ENCODE measurements at regions not wholly inside any gene's neighbourhood (a gene's known extent, or its start where the extent isn't known, plus 50 kb on each side); places are given as distances from the start of the nearest gene placed in this dataset.
"Not testable (repeated sequence)": the region's sequence is repeated elsewhere in the genome, so short reads cannot be mapped to it uniquely, and the experiment has no call there.

- no peak overlapping the region for H3K9ac ChIP-seq (ENCODE audit: low read length)
- H3K4me1 ChIP-seq (ENCODE audit: control insufficient read depth, insufficient read depth, low read length) = no peaks in the 10 kb centered on the region
- H3K9me3 ChIP-seq (ENCODE audit: control insufficient read depth, insufficient read depth, low read depth, low read length) = peaks cover 2% of the 10 kb centered on the region; the same call in 1 of the 2 replicates
- no peak overlapping the region for H3K4me3 ChIP-seq (ENCODE audit: low read depth, low read length)
- no peaks in the 10 kb centered on the region for H3K27me3 ChIP-seq (ENCODE audit: control insufficient read depth, insufficient read depth, low read length)
- H3K36me3 ChIP-seq (ENCODE audit: control insufficient read depth, insufficient read depth, low read length) = no peaks in the 10 kb centered on the region
- H3K27ac ChIP-seq (ENCODE audit: low read depth, low read length) = no peak overlapping the region
Measured at GRCh38 chr4:43435291-43435690, 542.8 kb downstream of the GRXCR1 start.

- Histone ChIP-seq H3K9me3 (ENCODE audit: control insufficient read depth, insufficient read depth, low read depth, low read length) (no peaks in the 10 kb centered on the region; the same call in 1 of the 2 replicates), H3K4me3 (ENCODE audit: low read depth, low read length) (no peak overlapping the region), H3K4me1 (ENCODE audit: control insufficient read depth, insufficient read depth, low read length) (no peaks in the 10 kb centered on the region), H3K27me3 (ENCODE audit: control insufficient read depth, insufficient read depth, low read length) (no peaks in the 10 kb centered on the region), H3K9ac (ENCODE audit: low read length) (no peak overlapping the region), H3K36me3 (ENCODE audit: control insufficient read depth, insufficient read depth, low read length) (no peaks in the 10 kb centered on the region), H3K27ac (ENCODE audit: low read depth, low read length) (no peak overlapping the region)
Measured at GRCh38 chr4:43452948-43453347, 560.4 kb downstream of the GRXCR1 start.

GRCh38 chr4:43456383-43456782 is 563.9 kb downstream of the GRXCR1 start:
- Histone ChIP-seq H3K9me3 (ENCODE audit: control insufficient read depth, insufficient read depth, low read depth, low read length) (no peaks in the 10 kb centered on the region; the same call in 1 of the 2 replicates), H3K27ac (ENCODE audit: low read depth, low read length) (no peak overlapping the region), H3K27me3 (ENCODE audit: control insufficient read depth, insufficient read depth, low read length) (no peaks in the 10 kb centered on the region), H3K36me3 (ENCODE audit: control insufficient read depth, insufficient read depth, low read length) (no peaks in the 10 kb centered on the region), H3K4me1 (ENCODE audit: control insufficient read depth, insufficient read depth, low read length) (0 out of 2 replicates have a peak, but pooled peaks cover 4% of the 10 kb centered on the region), H3K4me3 (ENCODE audit: low read depth, low read length) (no peak overlapping the region), H3K9ac (ENCODE audit: low read length) (no peak overlapping the region)

DNA sequence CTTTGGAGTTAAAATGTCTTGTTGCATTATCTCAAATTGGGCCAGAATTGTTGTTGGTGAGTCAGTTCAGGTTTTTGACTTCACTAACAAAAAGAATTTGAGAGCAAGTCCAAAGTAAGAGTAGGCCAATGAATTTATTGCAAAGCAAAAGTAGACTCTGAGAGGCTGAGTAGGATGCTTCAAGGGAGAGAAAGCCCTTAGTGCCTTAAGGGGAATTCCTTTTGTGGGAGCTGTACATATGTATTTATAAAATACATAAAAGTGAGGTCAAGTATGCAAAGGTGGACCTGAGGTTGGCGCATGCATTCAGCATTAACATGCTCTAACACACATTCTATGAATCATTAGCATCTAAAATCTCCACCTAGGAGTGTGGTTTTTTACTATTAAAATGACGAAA is 565.4 kb downstream of the GRXCR1 start:
- Histone ChIP-seq H3K9me3 (ENCODE audit: control insufficient read depth, insufficient read depth, low read depth, low read length) (no peaks in the 10 kb centered on the region; the same call in 1 of the 2 replicates), H3K27me3 (ENCODE audit: control insufficient read depth, insufficient read depth, low read length) (no peaks in the 10 kb centered on the region), H3K9ac (ENCODE audit: low read length) (no peak overlapping the region), H3K36me3 (ENCODE audit: control insufficient read depth, insufficient read depth, low read length) (no peaks in the 10 kb centered on the region), H3K4me1 (ENCODE audit: control insufficient read depth, insufficient read depth, low read length) (0 out of 2 replicates have a peak, but pooled peaks cover 4% of the 10 kb centered on the region), H3K4me3 (ENCODE audit: low read depth, low read length) (no peak overlapping the region), H3K27ac (ENCODE audit: low read depth, low read length) (no peak overlapping the region)

DNA sequence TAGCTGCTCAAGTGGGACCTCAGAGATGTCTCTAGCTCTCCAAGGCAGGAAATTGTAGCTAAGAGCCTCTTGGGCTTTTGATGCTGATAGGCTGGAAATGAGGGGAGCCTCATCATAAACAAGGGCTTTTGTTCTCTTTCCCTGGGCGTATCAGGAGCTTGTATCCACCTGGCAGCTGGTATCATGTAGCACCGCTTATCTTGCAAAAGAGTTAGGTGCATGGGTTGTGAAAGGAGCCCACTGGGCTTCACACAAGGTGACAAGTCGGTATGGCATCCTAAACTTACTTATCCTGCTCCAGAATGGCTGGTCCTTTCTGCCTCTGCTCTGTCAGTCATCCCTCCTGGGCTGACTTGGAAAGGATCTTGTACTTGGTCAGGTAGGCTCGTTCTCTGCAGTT is 565.8 kb downstream of the GRXCR1 start:
- H3K36me3 ChIP-seq (ENCODE audit: control insufficient read depth, insufficient read depth, low read length) = no peaks in the 10 kb centered on the region
- no peaks in the 10 kb centered on the region for H3K9me3 ChIP-seq (ENCODE audit: control insufficient read depth, insufficient read depth, low read depth, low read length)
- H3K4me1 ChIP-seq (ENCODE audit: control insufficient read depth, insufficient read depth, low read length) = 0 out of 2 replicates have a peak, but pooled peaks cover 4% of the 10 kb centered on the region
- no peak overlapping the region for H3K4me3 ChIP-seq (ENCODE audit: low read depth, low read length)
- no peak overlapping the region for H3K9ac ChIP-seq (ENCODE audit: low read length)
- no peaks in the 10 kb centered on the region for H3K27me3 ChIP-seq (ENCODE audit: control insufficient read depth, insufficient read depth, low read length)
- no peak overlapping the region for H3K27ac ChIP-seq (ENCODE audit: low read depth, low read length)

DNA sequence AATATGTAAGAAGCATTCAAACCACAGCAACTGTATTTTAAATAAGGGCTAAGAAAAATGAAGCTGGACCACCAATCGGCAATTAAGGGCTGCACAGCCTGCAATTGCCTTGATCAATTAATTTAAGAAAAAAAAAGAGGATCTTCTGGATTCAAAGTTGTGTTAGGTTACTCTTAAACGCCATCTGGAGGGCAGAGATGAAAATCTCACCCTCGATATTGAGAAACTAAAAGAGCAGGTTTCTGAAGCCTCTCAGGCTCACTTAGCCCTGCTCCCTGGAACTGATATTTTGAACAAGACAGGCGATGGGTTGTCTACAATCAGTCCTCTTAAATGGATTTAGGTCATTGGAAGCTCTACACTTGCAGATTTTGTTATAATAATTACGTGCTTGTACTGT is 579.4 kb downstream of the GRXCR1 start:
- Histone ChIP-seq H3K27me3 (ENCODE audit: control insufficient read depth, insufficient read depth, low read length) (no peaks in the 10 kb centered on the region), H3K4me1 (ENCODE audit: control insufficient read depth, insufficient read depth, low read length) (no peaks in the 10 kb centered on the region), H3K4me3 (ENCODE audit: low read depth, low read length) (no peak overlapping the region)

GRCh38 chr4:43481526-43481925 is 589.0 kb downstream of the GRXCR1 start:
- Histone ChIP-seq H3K4me3 (ENCODE audit: low read depth, low read length) (no peak overlapping the region), H3K9ac (ENCODE audit: low read length) (no peak overlapping the region), H3K4me1 (ENCODE audit: control insufficient read depth, insufficient read depth, low read length) (no peaks in the 10 kb centered on the region), H3K9me3 (ENCODE audit: control insufficient read depth, insufficient read depth, low read depth, low read length) (peaks cover 5% of the 10 kb centered on the region; the same call in 1 of the 2 replicates), H3K27me3 (ENCODE audit: control insufficient read depth, insufficient read depth, low read length) (no peaks in the 10 kb centered on the region), H3K27ac (ENCODE audit: low read depth, low read length) (no peak overlapping the region), H3K36me3 (ENCODE audit: control insufficient read depth, insufficient read depth, low read length) (no peaks in the 10 kb centered on the region)

More for the DNA sequence above, 579.4 kb downstream of the GRXCR1 start:
- Histone ChIP-seq H3K9me3 (ENCODE audit: control insufficient read depth, insufficient read depth, low read depth, low read length) (peaks cover 43% of the 10 kb centered on the region), H3K36me3 (ENCODE audit: control insufficient read depth, insufficient read depth, low read length) (no peaks in the 10 kb centered on the region), H3K9ac (ENCODE audit: low read length) (no peak overlapping the region), H3K27ac (ENCODE audit: low read depth, low read length) (no peak overlapping the region)

DNA sequence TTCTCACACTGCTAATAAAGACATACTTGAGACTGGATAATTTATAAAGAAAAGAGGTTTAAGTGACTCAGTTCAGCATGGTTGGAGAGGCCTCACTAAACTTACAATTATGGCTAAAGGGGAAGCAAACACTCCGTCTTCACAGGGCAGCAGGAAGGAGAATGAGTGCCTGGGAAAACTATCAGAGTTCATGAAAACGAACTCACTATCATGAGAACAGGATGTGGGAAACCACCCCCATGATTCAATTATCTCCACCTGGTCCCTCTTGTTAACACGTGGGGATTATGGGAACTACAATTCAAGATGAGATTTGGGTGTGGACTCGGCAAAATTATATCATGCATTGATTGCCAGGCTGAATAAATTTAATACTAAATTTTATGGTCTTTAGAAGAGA is 592.7 kb downstream of the GRXCR1 start:
- Histone ChIP-seq H3K9me3 (ENCODE audit: control insufficient read depth, insufficient read depth, low read depth, low read length) (0 out of 2 replicates have a peak, but pooled peaks cover 6% of the 10 kb centered on the region), H3K4me1 (ENCODE audit: control insufficient read depth, insufficient read depth, low read length) (no peaks in the 10 kb centered on the region), H3K4me3 (ENCODE audit: low read depth, low read length) (no peak overlapping the region), H3K27me3 (ENCODE audit: control insufficient read depth, insufficient read depth, low read length) (no peaks in the 10 kb centered on the region), H3K36me3 (ENCODE audit: control insufficient read depth, insufficient read depth, low read length) (no peaks in the 10 kb centered on the region), H3K9ac (ENCODE audit: low read length) (no peak overlapping the region), H3K27ac (ENCODE audit: low read depth, low read length) (no peak overlapping the region)

DNA sequence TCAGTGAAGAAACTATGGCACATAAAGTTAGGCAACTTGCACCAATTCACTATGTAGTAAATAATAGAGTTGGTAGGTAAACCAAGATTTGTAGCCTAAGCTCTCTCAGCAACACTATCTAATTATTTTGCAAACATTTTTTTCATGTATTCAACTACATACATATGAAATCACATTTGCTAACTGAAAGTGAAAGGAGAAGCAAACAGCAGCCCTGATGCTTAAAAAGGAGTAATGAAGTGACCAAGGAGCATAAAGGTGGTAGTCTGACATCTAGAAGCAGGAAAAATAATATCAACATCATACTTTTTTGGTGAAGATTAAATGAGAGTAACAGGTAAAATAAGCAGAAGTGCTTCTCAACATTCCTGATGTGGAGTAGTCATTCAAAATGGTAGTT is 603.7 kb downstream of the GRXCR1 start:
- H3K9me3 ChIP-seq (ENCODE audit: control insufficient read depth, insufficient read depth, low read depth, low read length) = no peaks in the 10 kb centered on the region
- H3K4me1 ChIP-seq (ENCODE audit: control insufficient read depth, insufficient read depth, low read length) = no peaks in the 10 kb centered on the region
- no peaks in the 10 kb centered on the region for H3K27me3 ChIP-seq (ENCODE audit: control insufficient read depth, insufficient read depth, low read length)
- H3K9ac ChIP-seq (ENCODE audit: low read length) = no peak overlapping the region
- H3K36me3 ChIP-seq (ENCODE audit: control insufficient read depth, insufficient read depth, low read length) = no peaks in the 10 kb centered on the region
- H3K4me3 ChIP-seq (ENCODE audit: low read depth, low read length) = no peak overlapping the region
- no peak overlapping the region for H3K27ac ChIP-seq (ENCODE audit: low read depth, low read length)

DNA sequence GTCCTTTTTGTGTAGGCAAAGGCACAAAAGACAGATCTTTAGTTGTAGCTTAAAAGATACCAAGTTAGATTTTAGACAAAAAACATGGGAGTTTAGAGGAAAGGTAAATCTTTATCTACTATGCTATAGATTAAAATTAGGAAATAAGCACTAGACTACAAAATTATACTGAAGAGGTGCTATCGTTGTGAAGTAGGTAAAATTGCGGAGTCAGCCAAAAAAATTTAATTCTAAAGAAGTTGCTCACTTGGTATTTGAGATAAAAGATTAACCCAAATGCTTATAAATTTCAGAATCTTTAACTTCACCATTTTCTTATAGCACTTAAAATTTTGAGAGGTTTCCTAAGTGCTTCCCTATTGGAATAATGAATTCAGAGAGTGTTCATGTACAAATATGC is 604.1 kb downstream of the GRXCR1 start:
- Histone ChIP-seq H3K9me3 (ENCODE audit: control insufficient read depth, insufficient read depth, low read depth, low read length) (no peaks in the 10 kb centered on the region), H3K27ac (ENCODE audit: low read depth, low read length) (no peak overlapping the region), H3K27me3 (ENCODE audit: control insufficient read depth, insufficient read depth, low read length) (no peaks in the 10 kb centered on the region), H3K9ac (ENCODE audit: low read length) (no peak overlapping the region), H3K4me1 (ENCODE audit: control insufficient read depth, insufficient read depth, low read length) (no peaks in the 10 kb centered on the region), H3K4me3 (ENCODE audit: low read depth, low read length) (no peak overlapping the region), H3K36me3 (ENCODE audit: control insufficient read depth, insufficient read depth, low read length) (no peaks in the 10 kb centered on the region)

DNA sequence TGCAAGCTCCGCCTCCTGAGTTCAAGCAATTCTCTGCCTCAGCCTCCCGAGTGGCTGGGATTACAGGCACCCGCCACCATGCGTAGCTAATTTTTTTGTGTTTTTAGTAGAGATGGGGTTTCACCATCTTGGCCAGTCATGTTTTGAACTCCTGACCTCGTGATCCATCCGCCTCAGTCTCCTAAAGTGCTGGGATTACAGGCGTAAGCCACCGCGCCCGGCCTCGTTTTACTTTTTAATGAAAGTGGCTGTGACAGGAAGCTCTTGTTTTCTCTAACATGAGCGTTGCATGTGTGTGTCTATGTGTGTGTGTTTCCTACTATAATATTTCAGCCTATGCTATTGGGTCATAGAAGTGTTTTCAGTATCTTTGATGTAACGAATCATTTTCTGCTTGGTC is 613.3 kb downstream of the GRXCR1 start:
- H3K4me1 ChIP-seq (ENCODE audit: control insufficient read depth, insufficient read depth, low read length); H3K27me3 ChIP-seq (ENCODE audit: control insufficient read depth, insufficient read depth, low read length); H3K27ac ChIP-seq (ENCODE audit: low read depth, low read length); H3K4me3 ChIP-seq (ENCODE audit: low read depth, low read length); H3K36me3 ChIP-seq (ENCODE audit: control insufficient read depth, insufficient read depth, low read length); H3K9ac ChIP-seq (ENCODE audit: low read length); H3K9me3 ChIP-seq (ENCODE audit: control insufficient read depth, insufficient read depth, low read depth, low read length): not testable (repeated sequence)

DNA sequence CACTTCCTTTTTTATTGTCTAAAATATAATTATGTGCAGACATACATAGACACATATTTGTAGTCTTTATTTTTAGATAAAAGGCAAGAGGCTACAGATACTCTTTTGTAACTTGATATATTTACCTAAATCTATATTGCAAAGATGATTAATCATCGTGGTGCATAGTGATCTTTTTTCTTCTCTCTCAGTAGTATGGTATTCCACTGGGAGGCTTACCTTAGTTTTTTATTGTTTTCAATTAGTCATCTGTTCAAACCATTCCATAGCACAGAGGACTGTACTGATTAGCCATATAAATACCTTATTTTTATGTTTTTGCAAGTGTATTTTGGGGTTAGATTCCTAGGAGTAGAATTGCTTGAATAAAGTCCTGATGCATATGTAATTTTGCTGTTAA is 619.7 kb downstream of the GRXCR1 start:
- H3K4me3 ChIP-seq (ENCODE audit: low read depth, low read length) = no peak overlapping the region

More for the DNA sequence above, 619.7 kb downstream of the GRXCR1 start:
- H3K9ac ChIP-seq (ENCODE audit: low read length) = no peak overlapping the region
- peaks cover 7% of the 10 kb centered on the region for H3K9me3 ChIP-seq (ENCODE audit: control insufficient read depth, insufficient read depth, low read depth, low read length)
- no peak overlapping the region for H3K27ac ChIP-seq (ENCODE audit: low read depth, low read length)
- H3K27me3 ChIP-seq (ENCODE audit: control insufficient read depth, insufficient read depth, low read length) = no peaks in the 10 kb centered on the region
- no peaks in the 10 kb centered on the region for H3K36me3 ChIP-seq (ENCODE audit: control insufficient read depth, insufficient read depth, low read length)
- no peaks in the 10 kb centered on the region for H3K4me1 ChIP-seq (ENCODE audit: control insufficient read depth, insufficient read depth, low read length)

Measured in HUES6 (cell line).